GM23338 (cell line): ENCODE measurements at regions not wholly inside any gene's neighbourhood (a gene's known extent, or its start where the extent isn't known, plus 50 kb on each side); places are given as distances from the start of the nearest gene placed in this dataset.

Source experiments
- EZH2 ChIP-seq: fragments of 200-600 bp; sonication (generic); IDR thresholded peaks from one replicate; pipeline ENCODE4 v1.8.0; 2017; ENCODE audit warnings: antibody characterized with exemption, mild to moderate bottlenecking, low read depth; ENCODE audit not compliant: unreplicated experiment
- EZH2phosphoT487 ChIP-seq: fragments of 200-600 bp; sonication (generic); IDR thresholded peaks from one replicate; pipeline ENCODE4 v1.8.1; 2018; ENCODE audit warnings: antibody characterized with exemption; ENCODE audit not compliant: unreplicated experiment
- JUNB ChIP-seq: IDR thresholded peaks from one replicate; pipeline ENCODE4 v1.6.1; 2016; ENCODE audit warnings: antibody characterized with exemption; ENCODE audit not compliant: unreplicated experiment
- POLR2AphosphoS5 ChIP-seq: IDR thresholded peaks from 2 replicates; pipeline ENCODE4 v1.6.1; 2016; ENCODE audit warnings: antibody characterized with exemption, low read depth
- ZNF114 ChIP-seq: fragments of 250-450 bp; sonication (Bioruptor Pico); IDR thresholded peaks from 2 replicates; pipeline ENCODE4 v1.5.0; 2020; ENCODE audit warnings: mild to moderate bottlenecking, moderate library complexity
- ZNF331 ChIP-seq: fragments of 250-450 bp; sonication (Bioruptor Pico); IDR thresholded peaks from 2 replicates; pipeline ENCODE4 v1.5.0; 2020; ENCODE audit warnings: low read depth, mild to moderate bottlenecking, moderate library complexity
- TF ChIP-seq, protein P1 (sequence below), 2 experiments: fragments of 200-600 bp in 1 of 2; sonication (generic) in 1 of 2; conservative IDR thresholded peaks; 2 replicates each; pipeline versions ENCODE4 v1.5.1 to v1.6.1; 2016 to 2017; ENCODE audit warnings: antibody characterized with exemption in 2 of 2, low read depth in 2 of 2, mild to moderate bottlenecking in 2 of 2, moderate library complexity in 1 of 2
- TF ChIP-seq, protein P2 (sequence below): IDR thresholded peaks from one replicate; pipeline ENCODE4 v1.6.1; 2018; ENCODE audit warnings: antibody characterized with exemption; ENCODE audit not compliant: unreplicated experiment

DNA sequence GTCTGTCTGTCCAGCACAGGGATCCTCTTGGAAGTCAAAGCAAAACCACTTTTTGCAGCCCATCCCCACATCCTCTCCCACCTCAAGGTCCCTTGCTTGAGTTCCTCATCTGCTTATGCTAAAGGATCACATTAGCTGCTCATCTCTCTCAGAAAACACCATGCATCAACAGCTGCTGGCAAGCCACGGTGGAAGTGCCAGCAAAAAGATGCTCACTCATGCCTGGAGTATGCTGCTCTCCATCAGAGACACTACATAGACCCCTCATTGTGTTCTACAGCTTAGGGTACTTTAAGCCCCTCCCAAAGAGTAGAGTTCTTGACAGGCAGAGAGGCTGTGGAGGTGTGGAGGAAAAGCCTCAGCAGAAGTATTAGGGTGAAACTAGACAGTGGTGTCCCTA lies 94.6 kb upstream of the COL8A1 start:
- TF ChIP-seq, protein P1, sequence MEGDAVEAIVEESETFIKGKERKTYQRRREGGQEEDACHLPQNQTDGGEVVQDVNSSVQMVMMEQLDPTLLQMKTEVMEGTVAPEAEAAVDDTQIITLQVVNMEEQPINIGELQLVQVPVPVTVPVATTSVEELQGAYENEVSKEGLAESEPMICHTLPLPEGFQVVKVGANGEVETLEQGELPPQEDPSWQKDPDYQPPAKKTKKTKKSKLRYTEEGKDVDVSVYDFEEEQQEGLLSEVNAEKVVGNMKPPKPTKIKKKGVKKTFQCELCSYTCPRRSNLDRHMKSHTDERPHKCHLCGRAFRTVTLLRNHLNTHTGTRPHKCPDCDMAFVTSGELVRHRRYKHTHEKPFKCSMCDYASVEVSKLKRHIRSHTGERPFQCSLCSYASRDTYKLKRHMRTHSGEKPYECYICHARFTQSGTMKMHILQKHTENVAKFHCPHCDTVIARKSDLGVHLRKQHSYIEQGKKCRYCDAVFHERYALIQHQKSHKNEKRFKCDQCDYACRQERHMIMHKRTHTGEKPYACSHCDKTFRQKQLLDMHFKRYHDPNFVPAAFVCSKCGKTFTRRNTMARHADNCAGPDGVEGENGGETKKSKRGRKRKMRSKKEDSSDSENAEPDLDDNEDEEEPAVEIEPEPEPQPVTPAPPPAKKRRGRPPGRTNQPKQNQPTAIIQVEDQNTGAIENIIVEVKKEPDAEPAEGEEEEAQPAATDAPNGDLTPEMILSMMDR (conservative IDR thresholded peaks at IDR 0.05; ENCODE audit: low read depth in 2 of 2), result no peak
- TF ChIP-seq EZH2phosphoT487 (no peak), EZH2 (no peak), JUNB (no peak), POLR2AphosphoS5 (no peak), ZNF331 (no peak), ZNF114 (CRISPR knock-in tag) (no peak)
- TF ChIP-seq, protein P2, sequence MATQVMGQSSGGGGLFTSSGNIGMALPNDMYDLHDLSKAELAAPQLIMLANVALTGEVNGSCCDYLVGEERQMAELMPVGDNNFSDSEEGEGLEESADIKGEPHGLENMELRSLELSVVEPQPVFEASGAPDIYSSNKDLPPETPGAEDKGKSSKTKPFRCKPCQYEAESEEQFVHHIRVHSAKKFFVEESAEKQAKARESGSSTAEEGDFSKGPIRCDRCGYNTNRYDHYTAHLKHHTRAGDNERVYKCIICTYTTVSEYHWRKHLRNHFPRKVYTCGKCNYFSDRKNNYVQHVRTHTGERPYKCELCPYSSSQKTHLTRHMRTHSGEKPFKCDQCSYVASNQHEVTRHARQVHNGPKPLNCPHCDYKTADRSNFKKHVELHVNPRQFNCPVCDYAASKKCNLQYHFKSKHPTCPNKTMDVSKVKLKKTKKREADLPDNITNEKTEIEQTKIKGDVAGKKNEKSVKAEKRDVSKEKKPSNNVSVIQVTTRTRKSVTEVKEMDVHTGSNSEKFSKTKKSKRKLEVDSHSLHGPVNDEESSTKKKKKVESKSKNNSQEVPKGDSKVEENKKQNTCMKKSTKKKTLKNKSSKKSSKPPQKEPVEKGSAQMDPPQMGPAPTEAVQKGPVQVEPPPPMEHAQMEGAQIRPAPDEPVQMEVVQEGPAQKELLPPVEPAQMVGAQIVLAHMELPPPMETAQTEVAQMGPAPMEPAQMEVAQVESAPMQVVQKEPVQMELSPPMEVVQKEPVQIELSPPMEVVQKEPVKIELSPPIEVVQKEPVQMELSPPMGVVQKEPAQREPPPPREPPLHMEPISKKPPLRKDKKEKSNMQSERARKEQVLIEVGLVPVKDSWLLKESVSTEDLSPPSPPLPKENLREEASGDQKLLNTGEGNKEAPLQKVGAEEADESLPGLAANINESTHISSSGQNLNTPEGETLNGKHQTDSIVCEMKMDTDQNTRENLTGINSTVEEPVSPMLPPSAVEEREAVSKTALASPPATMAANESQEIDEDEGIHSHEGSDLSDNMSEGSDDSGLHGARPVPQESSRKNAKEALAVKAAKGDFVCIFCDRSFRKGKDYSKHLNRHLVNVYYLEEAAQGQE, result no peak
